HG02852 (cell line): ENCODE measurements at regions not wholly inside any gene's neighbourhood (a gene's known extent, or its start where the extent isn't known, plus 50 kb on each side); places are given as distances from the start of the nearest gene placed in this dataset.

ENCODE experiments used
- ATAC-seq: cut with Tn5 transposase; IDR thresholded peaks from one replicate; pipeline ENCODE4 v1.9.1; 2021; ENCODE audit warnings: mild to moderate bottlenecking, moderate library complexity; ENCODE audit not compliant: unreplicated experiment

- ATAC-seq: no peak
Observed at GRCh38 chr21:22535630-22536029, 1537.4 kb downstream of the NCAM2 start.

GRCh38 chr21:22536509-22536908, 1538.3 kb downstream of the NCAM2 start:
- ATAC-seq: no peak

GRCh38 chr21:22544747-22545146, 1546.5 kb downstream of the NCAM2 start:
- ATAC-seq: no peak

GRCh38 chr21:22552390-22552789, 1554.2 kb downstream of the NCAM2 start:
- ATAC-seq: no peak

GRCh38 chr21:22554690-22555316, 1556.6 kb downstream of the NCAM2 start:
- no peak for ATAC-seq

- ATAC-seq: no peak
Observed at GRCh38 chr21:22556829-22557228, 1558.6 kb downstream of the NCAM2 start.

- ATAC-seq: no peak
Observed at GRCh38 chr21:22561946-22562345, 1563.7 kb downstream of the NCAM2 start.

- ATAC-seq: no peak
Observed at GRCh38 chr21:22573834-22574233, 1575.6 kb downstream of the NCAM2 start.

- ATAC-seq: no peak
Observed at GRCh38 chr21:22575165-22575584, 1577.0 kb downstream of the NCAM2 start.

GRCh38 chr21:22579741-22580140, 1581.5 kb downstream of the NCAM2 start:
- ATAC-seq: no peak

- no peak for ATAC-seq
Observed at GRCh38 chr21:22582026-22582425, 1583.8 kb downstream of the NCAM2 start.

- no peak for ATAC-seq
Observed at GRCh38 chr21:22584308-22584707, 1586.1 kb downstream of the NCAM2 start.

- no peak for ATAC-seq
Observed at GRCh38 chr21:22585558-22585957, 1587.3 kb downstream of the NCAM2 start.

- ATAC-seq: no peak
Observed at GRCh38 chr21:22597660-22598255, 1599.5 kb downstream of the NCAM2 start.

GRCh38 chr21:22609802-22610201, 1611.6 kb downstream of the NCAM2 start:
- no peak for ATAC-seq

GRCh38 chr21:22627911-22628310, 1629.7 kb downstream of the NCAM2 start:
- ATAC-seq: no peak

GRCh38 chr21:22630953-22631465, 1632.8 kb downstream of the NCAM2 start:
- no peak for ATAC-seq

GRCh38 chr21:22632176-22632575, 1634.0 kb downstream of the NCAM2 start:
- no peak for ATAC-seq

GRCh38 chr21:22649246-22649645, 1651.0 kb downstream of the NCAM2 start:
- ATAC-seq: no peak

- ATAC-seq: no peak
Observed at GRCh38 chr21:22650226-22650625, 1652.0 kb downstream of the NCAM2 start.

GRCh38 chr21:22657781-22658180, 1659.6 kb downstream of the NCAM2 start:
- ATAC-seq: no peak

GRCh38 chr21:22670148-22670547, 1671.9 kb downstream of the NCAM2 start:
- ATAC-seq: no peak

- ATAC-seq: no peak
Observed at GRCh38 chr21:22679207-22679606, 1681.0 kb downstream of the NCAM2 start.
